Endothelial cell of umbilical vein (primary cell): ENCODE measurements at regions not wholly inside any gene's neighbourhood (a gene's known extent, or its start where the extent isn't known, plus 50 kb on each side); places are given as distances from the start of the nearest gene placed in this dataset.

Source experiments
- EZH2 ChIP-seq: IDR thresholded peaks from 2 replicates; pipeline ENCODE4 v1.6.1; 2012; ENCODE audit warnings: borderline replicate concordance, low read depth, mild to moderate bottlenecking, moderate library complexity, low read length, inconsistent platforms; ENCODE audit not compliant: severe bottlenecking
- POLR2A ChIP-seq: IDR thresholded peaks from 2 replicates; pipeline ENCODE4 v1.6.1; 2012; ENCODE audit warnings: low read depth, mild to moderate bottlenecking, control low read depth, low read length
- TF ChIP-seq, protein P1 (sequence below): IDR thresholded peaks from 2 replicates; pipeline ENCODE4 v1.6.1; 2011; ENCODE audit not compliant: insufficient read depth, insufficient read length
- TF ChIP-seq, protein P2 (sequence below), 2 donors: IDR thresholded peaks; 1 replicate in 1 of 2; 2 replicates in 1 of 2; pipeline ENCODE4 v1.5.1; 2011; ENCODE audit warnings: low read length in 2 of 2, mild to moderate bottlenecking in 2 of 2, moderate library complexity in 2 of 2, control low read depth in 1 of 2, inconsistent platforms in 1 of 2, low read depth in 1 of 2; ENCODE audit not compliant: insufficient read depth in 1 of 2; ENCODE audit errors: extremely low read depth in 1 of 2

DNA sequence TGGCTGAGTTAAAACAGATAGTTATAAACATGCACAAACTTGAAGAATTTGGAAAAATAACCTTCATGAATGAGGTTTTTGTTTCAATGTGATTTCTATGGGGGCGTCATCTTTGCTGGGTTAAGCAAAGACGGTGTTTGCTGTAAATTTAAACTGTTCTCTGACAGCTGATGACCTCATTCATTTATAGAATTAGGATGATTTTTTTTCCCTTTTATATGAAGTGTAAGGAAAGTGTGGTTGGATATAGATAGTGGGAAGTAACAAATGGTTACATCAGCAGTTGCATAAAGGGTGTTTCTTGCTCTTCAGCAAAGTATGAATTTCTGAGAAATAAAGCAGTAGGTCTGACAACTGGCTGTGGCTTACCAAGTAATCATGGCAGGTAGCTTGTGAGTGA, 137.2 kb upstream of the CENPW start:
- TF ChIP-seq, protein P1, sequence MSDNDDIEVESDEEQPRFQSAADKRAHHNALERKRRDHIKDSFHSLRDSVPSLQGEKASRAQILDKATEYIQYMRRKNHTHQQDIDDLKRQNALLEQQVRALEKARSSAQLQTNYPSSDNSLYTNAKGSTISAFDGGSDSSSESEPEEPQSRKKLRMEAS, result no peak
- TF ChIP-seq, protein P2, sequence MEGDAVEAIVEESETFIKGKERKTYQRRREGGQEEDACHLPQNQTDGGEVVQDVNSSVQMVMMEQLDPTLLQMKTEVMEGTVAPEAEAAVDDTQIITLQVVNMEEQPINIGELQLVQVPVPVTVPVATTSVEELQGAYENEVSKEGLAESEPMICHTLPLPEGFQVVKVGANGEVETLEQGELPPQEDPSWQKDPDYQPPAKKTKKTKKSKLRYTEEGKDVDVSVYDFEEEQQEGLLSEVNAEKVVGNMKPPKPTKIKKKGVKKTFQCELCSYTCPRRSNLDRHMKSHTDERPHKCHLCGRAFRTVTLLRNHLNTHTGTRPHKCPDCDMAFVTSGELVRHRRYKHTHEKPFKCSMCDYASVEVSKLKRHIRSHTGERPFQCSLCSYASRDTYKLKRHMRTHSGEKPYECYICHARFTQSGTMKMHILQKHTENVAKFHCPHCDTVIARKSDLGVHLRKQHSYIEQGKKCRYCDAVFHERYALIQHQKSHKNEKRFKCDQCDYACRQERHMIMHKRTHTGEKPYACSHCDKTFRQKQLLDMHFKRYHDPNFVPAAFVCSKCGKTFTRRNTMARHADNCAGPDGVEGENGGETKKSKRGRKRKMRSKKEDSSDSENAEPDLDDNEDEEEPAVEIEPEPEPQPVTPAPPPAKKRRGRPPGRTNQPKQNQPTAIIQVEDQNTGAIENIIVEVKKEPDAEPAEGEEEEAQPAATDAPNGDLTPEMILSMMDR (IDR thresholded peaks at IDR 0.05; ENCODE audit: extremely low read depth in 1 of 2, insufficient read depth in 1 of 2, low read depth in 1 of 2, low read length in 2 of 2), result no peak
- no peak for TF ChIP-seq POLR2A
- no peak for TF ChIP-seq EZH2
